CD4-positive, alpha-beta T cell (primary cell): ENCODE measurements at regions not wholly inside any gene's neighbourhood (a gene's known extent, or its start where the extent isn't known, plus 50 kb on each side); places are given as distances from the start of the nearest gene placed in this dataset.

Experiments used
- ATAC-seq: fragments of 200-7000 bp; cut with Tn5 transposase; one replicate; pipeline ENCODE4 v1.10.0; 2022; ENCODE audit warnings: mild to moderate bottlenecking; ENCODE audit not compliant: poor library complexity
- CTCF ChIA-PET: fragments of 350-600 bp; sonication (Branson Sonifier 250); formaldehyde crosslinking; loops from one replicate; lab custom pipeline; 2021; ENCODE audit warnings: antibody characterized with exemption, inconsistent platforms; lab: Charles Lee
- POLR2A ChIA-PET: fragments of 350-600 bp; sonication (Branson Sonifier 250); formaldehyde crosslinking; loops from one replicate; lab custom pipeline; 2021; ENCODE audit warnings: antibody characterized with exemption, inconsistent platforms; lab: Charles Lee
- DNase-seq, 14 experiments: peaks; one replicate each; pipeline ENCODE4 v3.0.0-alpha.2; 2013 to 2020; ENCODE audit warnings: mixed read lengths in 2 of 14
- H3K27ac ChIP-seq, 2 donors: one replicate each; pipeline versions ENCODE4 v1.5.1 to v1.7.0; 2013; ENCODE audit warnings: low read length in 2 of 2, low read depth in 1 of 2, mild to moderate bottlenecking in 1 of 2
- H3K27me3 ChIP-seq, 2 experiments: 1 replicate in 1 of 2; 2 replicates in 1 of 2; pipeline versions ENCODE4 v1.6.1 to v1.7.0; 2013; ENCODE audit warnings: low read length in 2 of 2, control low read depth in 1 of 2, mild to moderate bottlenecking in 1 of 2, moderate library complexity in 1 of 2; ENCODE audit not compliant: insufficient read depth in 2 of 2, control insufficient read depth in 1 of 2
- H3K36me3 ChIP-seq: one replicate; pipeline ENCODE4 v1.6.1; 2013; ENCODE audit warnings: low read length, control low read depth; ENCODE audit not compliant: insufficient read depth
- H3K4me1 ChIP-seq: one replicate; pipeline ENCODE4 v1.6.1; 2013; ENCODE audit warnings: low read length, control low read depth; ENCODE audit not compliant: insufficient read depth
- H3K4me3 ChIP-seq: one replicate; pipeline ENCODE4 v1.5.1; 2013; ENCODE audit warnings: mild to moderate bottlenecking, low read length, moderate library complexity
- H3K9me3 ChIP-seq, 2 experiments: 1 replicate in 1 of 2; 2 replicates in 1 of 2; pipeline versions ENCODE4 v1.6.1 to v1.7.0; 2013; ENCODE audit warnings: low read length in 2 of 2, mild to moderate bottlenecking in 2 of 2, control low read depth in 1 of 2, moderate library complexity in 1 of 2; ENCODE audit not compliant: control insufficient read depth in 1 of 2, insufficient read depth in 1 of 2
- H3K27ac Mint-ChIP-seq: one replicate; pipeline ENCODE4 v1.8.0; 2020; ENCODE audit warnings: mixed read lengths
- H3K27me3 Mint-ChIP-seq: one replicate; pipeline ENCODE4 v1.8.0; 2021; ENCODE audit warnings: mixed read lengths
- H3K36me3 Mint-ChIP-seq: one replicate; pipeline ENCODE4 v1.8.0; 2021; ENCODE audit warnings: low read depth, mixed read lengths
- H3K4me1 Mint-ChIP-seq: one replicate; pipeline ENCODE4 v1.8.0; 2021; ENCODE audit warnings: low read depth, mixed read lengths
- H3K4me3 Mint-ChIP-seq: one replicate; pipeline ENCODE4 v1.8.0; 2020; ENCODE audit warnings: mild to moderate bottlenecking, mixed read lengths
- H3K9me3 Mint-ChIP-seq: one replicate; pipeline ENCODE4 v1.8.0; 2020; ENCODE audit warnings: mixed read lengths
- CTCF ChIP-seq: fragments of 200-600 bp; IDR thresholded peaks from one replicate; pipeline ENCODE4 v1.8.0; 2022; ENCODE audit warnings: antibody characterized with exemption, mild to moderate bottlenecking
- intact Hi-C, 2 experiments: fragments of 100-400 bp; cut with DNase I in 1 of 2; cut with micrococcal nuclease in 1 of 2; formaldehyde crosslinking; loops; one replicate each; pipeline versions ENCODE4 v1.15.1 to v1.9.0; 2023 to 2025; cut with DNase I, micrococcal nuclease

- ChIA-PET CTCF (no interaction called here), POLR2A (no interaction called here)
- Histone ChIP-seq H3K9me3 (no peaks in the 10 kb centered on the region), H3K4me3 (no peak overlapping the region), H3K27me3 (peaks cover 0 to 4% of the 10 kb centered on the region in 2 experiments), H3K4me1 (no peaks in the 10 kb centered on the region), H3K27ac (no peak overlapping the region), H3K36me3 (no peaks in the 10 kb centered on the region)
- ATAC-seq (no peak), DNase-seq (no peak)
- H3K36me3 Mint-ChIP-seq, result no peaks in the 10 kb centered on the region
- no peaks in the 10 kb centered on the region for H3K4me1 Mint-ChIP-seq
- H3K9me3 Mint-ChIP-seq, result no peaks in the 10 kb centered on the region
- TF ChIP-seq CTCF, result no peak
- peaks cover 29% of the 10 kb centered on the region for H3K27me3 Mint-ChIP-seq
- intact Hi-C loops, result no loop called here
- no peak overlapping the region for H3K4me3 Mint-ChIP-seq
- H3K27ac Mint-ChIP-seq, result no peak overlapping the region
These were observed 135.2 kb upstream of the IL12A start for GRCh38 chr3:159853506-159853864.

DNA sequence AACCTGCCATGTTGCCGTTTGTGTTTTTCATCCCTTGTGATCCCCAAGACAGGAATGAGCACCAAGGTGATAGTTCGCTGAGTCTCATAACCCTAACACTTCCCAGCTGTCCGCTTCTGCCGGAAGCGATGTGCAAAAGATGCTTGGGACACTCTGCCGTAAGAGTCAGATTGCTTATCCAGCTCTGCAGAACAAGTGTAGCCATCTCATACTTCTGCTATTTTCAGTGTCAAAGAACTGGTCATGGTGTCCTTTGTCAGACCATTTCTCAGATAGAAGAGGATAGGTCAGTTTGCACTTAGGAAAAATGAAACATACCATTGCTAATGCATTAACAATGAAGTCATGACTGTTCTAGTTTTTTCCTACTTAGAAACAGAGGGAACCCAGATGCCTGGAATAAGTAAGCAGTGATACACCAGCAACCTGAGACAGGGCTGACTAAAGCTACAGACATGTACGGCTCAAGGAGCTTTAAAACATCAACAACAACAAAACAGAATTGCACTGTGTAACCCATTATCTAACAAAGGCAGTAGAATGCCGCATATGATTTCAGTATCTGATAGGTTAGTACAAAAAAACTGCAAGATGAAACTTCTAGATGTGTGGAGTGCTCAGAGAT lies 134.0 kb upstream of the IL12A start:
- Mint-ChIP-seq H3K36me3 (no peaks in the 10 kb centered on the region), H3K9me3 (no peaks in the 10 kb centered on the region), H3K27me3 (peaks cover 29% of the 10 kb centered on the region), H3K27ac (no peak overlapping the region), H3K4me1 (no peaks in the 10 kb centered on the region), H3K4me3 (no peak overlapping the region)
- H3K9me3 ChIP-seq, result no peaks in the 10 kb centered on the region
- H3K36me3 ChIP-seq, result no peaks in the 10 kb centered on the region
- ChIA-PET CTCF (interaction anchor here (1.0 kb wide), 1 partner anchor 10 kb away, joined by 4 read pairs; no protein-coding TSS in a partner anchor), POLR2A (interaction anchor here (0.6 kb wide), 1 partner anchor 39 kb away, joined by 3 read pairs; no protein-coding TSS in a partner anchor)
- intact Hi-C loops, result no loop called here
- H3K4me3 ChIP-seq, result no peak overlapping the region
- DNase-seq (no peak), ATAC-seq (no peak)
- H3K27ac ChIP-seq, result no peak overlapping the region
- TF ChIP-seq CTCF, result no peak
- H3K27me3 ChIP-seq, result peaks cover 0 to 4% of the 10 kb centered on the region in 2 experiments
- H3K4me1 ChIP-seq, result no peaks in the 10 kb centered on the region

- H3K27ac Mint-ChIP-seq, result no peak overlapping the region
- Histone ChIP-seq H3K27me3 (peaks cover 0 to 4% of the 10 kb centered on the region in 2 experiments), H3K4me3 (no peak overlapping the region), H3K4me1 (no peaks in the 10 kb centered on the region), H3K27ac (no peak overlapping the region), H3K9me3 (no peaks in the 10 kb centered on the region), H3K36me3 (no peaks in the 10 kb centered on the region)
- TF ChIP-seq CTCF, result no peak
- ChIA-PET CTCF (no interaction called here), POLR2A (no interaction called here)
- DNase-seq (no peak), ATAC-seq (no peak)
- H3K4me3 Mint-ChIP-seq, result no peak overlapping the region
- intact Hi-C loops, result no loop called here
- no peaks in the 10 kb centered on the region for H3K9me3 Mint-ChIP-seq
- H3K4me1 Mint-ChIP-seq, result no peaks in the 10 kb centered on the region
- H3K36me3 Mint-ChIP-seq, result no peaks in the 10 kb centered on the region
- H3K27me3 Mint-ChIP-seq, result peaks cover 29% of the 10 kb centered on the region
These were observed 132.9 kb upstream of the IL12A start for GRCh38 chr3:159855599-159856346.
